HG02642 (cell line): ENCODE measurements at regions not wholly inside any gene's neighbourhood (a gene's known extent, or its start where the extent isn't known, plus 50 kb on each side); places are given as distances from the start of the nearest gene placed in this dataset.
A peak's percentile ranks its signal among the peaks of the same experiment; 100 is the strongest.

Source experiments
- ATAC-seq: cut with Tn5 transposase; IDR thresholded peaks from one replicate; pipeline ENCODE4 v1.9.1; 2021; ENCODE audit warnings: mild to moderate bottlenecking; ENCODE audit not compliant: unreplicated experiment, poor library complexity

- ATAC-seq, result no peak
These were observed 76.5 kb upstream of the ADRB1 start for GRCh38 chr10:113967126-113967525.

GRCh38 chr10:113970641-113971040, 73.0 kb upstream of the ADRB1 start:
- ATAC-seq, result no peak

- no peak for ATAC-seq
These were observed 72.2 kb upstream of the ADRB1 start for GRCh38 chr10:113971349-113971973.

DNA sequence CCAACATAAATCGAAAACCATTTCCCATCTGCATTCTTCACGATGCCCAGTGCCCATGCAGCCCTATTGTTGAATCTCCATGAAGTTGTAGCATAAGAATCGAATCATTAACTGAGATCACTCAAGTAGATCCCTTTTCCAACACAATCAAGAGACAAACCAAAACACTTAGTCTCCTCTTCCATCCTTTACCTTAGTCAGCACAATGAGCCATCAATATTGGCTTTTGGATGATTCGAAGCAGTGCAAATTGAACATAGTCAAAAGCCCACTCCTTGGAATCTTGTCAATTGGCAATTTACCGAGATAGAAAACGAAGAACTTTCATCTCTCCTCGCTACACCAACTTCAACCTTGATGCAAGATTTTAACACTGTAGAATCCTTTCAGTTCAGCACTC, 66.5 kb upstream of the ADRB1 start:
- ATAC-seq, result no peak

- no peak for ATAC-seq
These were observed 64.9 kb upstream of the ADRB1 start for GRCh38 chr10:113978802-113979201.

GRCh38 chr10:113979409-113979808, 64.3 kb upstream of the ADRB1 start:
- ATAC-seq, result no peak

GRCh38 chr10:113980408-113981087, 63.1 kb upstream of the ADRB1 start:
- no peak for ATAC-seq

GRCh38 chr10:113982296-113982695, 61.4 kb upstream of the ADRB1 start:
- ATAC-seq, result peak; percentile 27

GRCh38 chr10:113982769-113983168, 60.9 kb upstream of the ADRB1 start:
- ATAC-seq, result peak; percentile 81

DNA sequence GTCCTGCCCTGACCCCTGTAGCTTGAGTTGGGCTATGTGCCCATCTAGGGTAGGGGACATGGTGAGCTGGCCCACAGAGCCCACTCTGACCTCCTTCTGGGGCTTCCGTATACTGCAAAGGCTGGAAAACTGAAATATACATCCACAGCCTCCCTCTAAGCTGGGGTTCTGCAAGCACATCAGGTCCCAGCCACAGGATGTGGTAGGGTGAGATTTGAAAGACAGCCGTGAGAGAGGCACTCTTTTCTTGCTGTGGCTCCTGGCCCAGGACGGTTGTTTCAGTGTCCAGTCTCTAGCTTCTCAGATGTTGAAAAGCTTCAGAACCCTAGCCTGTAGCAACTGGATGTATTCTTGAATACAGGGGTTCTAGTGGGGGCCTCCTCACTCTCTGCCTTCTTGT, 60.1 kb upstream of the ADRB1 start:
- ATAC-seq, result peak; percentile 44

DNA sequence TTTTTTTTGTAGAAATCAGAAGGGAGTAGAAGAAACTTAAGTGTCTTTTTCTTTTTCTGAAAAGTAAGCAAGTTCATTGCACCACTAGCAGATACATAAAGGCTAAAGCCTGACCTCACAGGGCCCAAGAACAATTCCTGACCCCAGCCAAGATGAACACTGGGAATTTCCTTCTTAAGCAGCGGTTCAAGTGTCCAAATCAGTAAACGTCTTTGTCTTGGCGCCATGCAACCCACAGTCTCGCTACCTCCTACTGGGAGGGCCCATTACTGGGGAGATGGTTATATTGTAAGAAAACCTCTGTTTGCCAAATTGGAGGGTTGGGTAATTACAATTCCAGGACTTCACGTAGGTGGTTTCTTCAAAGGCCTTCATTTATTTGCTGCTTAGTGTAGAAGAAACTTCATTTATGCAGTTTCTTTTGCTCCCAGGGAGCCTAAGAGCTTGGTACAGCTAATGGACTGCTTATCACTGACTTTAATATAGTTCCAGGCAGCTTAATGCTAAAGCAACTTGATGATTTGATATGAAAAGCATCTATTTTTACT, 58.3 kb upstream of the ADRB1 start:
- ATAC-seq, result no peak

- no peak for ATAC-seq
These were observed 57.4 kb upstream of the ADRB1 start for GRCh38 chr10:113986316-113986715.

GRCh38 chr10:113987156-113987555, 56.5 kb upstream of the ADRB1 start:
- ATAC-seq, result no peak

GRCh38 chr10:113987805-113988204, 55.9 kb upstream of the ADRB1 start:
- ATAC-seq, result no peak

GRCh38 chr10:113988535-113988934, 55.1 kb upstream of the ADRB1 start:
- no peak for ATAC-seq

DNA sequence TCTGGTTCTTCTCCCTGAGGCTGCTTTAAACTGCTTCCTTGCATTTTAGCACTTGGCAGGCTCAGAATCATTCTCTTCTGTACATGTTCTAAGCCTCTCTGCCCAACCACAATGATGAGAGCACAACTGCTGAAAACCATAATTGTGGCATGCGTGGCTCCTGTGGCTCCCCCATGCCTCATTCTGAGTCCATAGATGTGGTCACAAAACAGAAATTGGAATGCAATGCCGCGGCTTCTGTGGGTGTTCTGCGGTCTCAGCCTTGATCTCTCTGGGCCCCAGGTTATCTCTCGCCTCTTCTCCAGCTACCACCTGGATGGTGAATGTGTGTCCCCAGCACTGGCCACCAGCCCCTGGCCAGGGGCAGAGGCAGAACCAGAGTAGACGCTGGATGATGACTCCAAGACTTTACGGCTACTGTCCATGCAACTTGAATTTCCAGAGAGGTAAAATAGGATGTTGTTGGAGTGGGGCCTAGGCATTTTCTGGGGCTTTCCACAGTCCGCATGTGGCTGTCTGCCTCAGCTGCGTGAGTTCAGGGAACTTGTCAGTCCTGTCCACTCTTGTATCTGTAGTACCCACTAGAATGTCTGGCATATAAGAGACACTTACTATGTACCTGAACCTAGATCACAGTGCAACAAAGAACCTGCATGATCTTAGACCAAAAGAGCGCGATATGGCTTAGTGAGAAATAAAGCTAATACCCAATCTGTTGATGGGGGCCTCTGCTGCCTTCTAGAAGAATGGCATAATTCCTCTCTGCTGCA, 52.4 kb upstream of the ADRB1 start:
- no peak for ATAC-seq

- ATAC-seq, result no peak
These were observed 51.1 kb upstream of the ADRB1 start for GRCh38 chr10:113992471-113993011.

- ATAC-seq, result no peak
These were observed 50.1 kb upstream of the ADRB1 start for GRCh38 chr10:113993489-113993991.
